SU-DHL-6 (cell line): ENCODE measurements at regions not wholly inside any gene's neighbourhood (a gene's known extent, or its start where the extent isn't known, plus 50 kb on each side); places are given as distances from the start of the nearest gene placed in this dataset.

ENCODE experiments used
- H2AFZ ChIP-seq: fragments of 200-600 bp; sonication (generic); 2 replicates; pipeline ENCODE4 v1.6.1; 2014; ENCODE audit warnings: low read depth, mild to moderate bottlenecking, moderate library complexity, mixed read lengths, antibody characterized with exemption, low read length; ENCODE audit not compliant: severe bottlenecking
- H3F3A ChIP-seq: fragments of 200-600 bp; shearing (Covaris generic); 2 replicates; pipeline ENCODE4 v1.6.0; 2016; ENCODE audit warnings: antibody characterized with exemption, mild to moderate bottlenecking; ENCODE audit not compliant: insufficient read depth
- H3K27ac ChIP-seq: fragments of 200-600 bp; sonication (generic); 2 replicates; pipeline ENCODE4 v1.5.1; 2016; ENCODE audit warnings: low read depth, mild to moderate bottlenecking, low read length, moderate library complexity, mixed read lengths
- H3K27me3 ChIP-seq: fragments of 200-600 bp; sonication (generic), shearing (Covaris generic); 2 replicates; pipeline ENCODE4 v1.6.0; 2014; ENCODE audit warnings: mild to moderate bottlenecking, low read length
- H3K36me3 ChIP-seq: fragments of 200-600 bp; sonication (generic); 2 replicates; pipeline ENCODE4 v1.6.1; 2014; ENCODE audit warnings: mild to moderate bottlenecking, low read length, mixed read lengths
- H3K4me2 ChIP-seq: fragments of 300-600, 200-600 bp; shearing (Covaris generic), sonication (generic); 2 replicates; pipeline ENCODE4 v1.6.0; 2014; ENCODE audit warnings: low read length, low read depth, mild to moderate bottlenecking; ENCODE audit not compliant: poor library complexity, severe bottlenecking
- H3K4me3 ChIP-seq: fragments of 200-600 bp; sonication (generic); 2 replicates; pipeline ENCODE4 v1.5.1; 2014; ENCODE audit warnings: antibody characterized with exemption, low read length, mild to moderate bottlenecking, mixed read lengths; ENCODE audit not compliant: insufficient read depth, poor library complexity, severe bottlenecking
- H3K79me2 ChIP-seq: fragments of 200-600 bp; sonication (generic); 2 replicates; pipeline ENCODE4 v1.6.1; 2014; ENCODE audit warnings: mild to moderate bottlenecking, low read length, moderate library complexity; ENCODE audit not compliant: insufficient read depth
- H3K9ac ChIP-seq: fragments of 200-600 bp; sonication (generic); 2 replicates; pipeline ENCODE4 v1.7.0; 2014; ENCODE audit warnings: mild to moderate bottlenecking, low read length
- H3K9me2 ChIP-seq: fragments of 200-600 bp; sonication (generic); replicated peaks from 2 replicates; pipeline ENCODE4 v1.6.1; 2014; ENCODE audit warnings: low read length; ENCODE audit not compliant: insufficient read depth
- H3K9me3 ChIP-seq: fragments of 200-600 bp; sonication (generic); 2 replicates; pipeline ENCODE4 v1.6.1; 2014; ENCODE audit warnings: low read length, mixed read lengths; ENCODE audit not compliant: insufficient read depth
- H4K20me1 ChIP-seq: fragments of 200-600 bp; sonication (generic); 2 replicates; pipeline ENCODE4 v1.6.1; 2014; ENCODE audit warnings: low read depth, mild to moderate bottlenecking, antibody characterized with exemption, low read length, moderate library complexity, mixed read lengths
- EZH2phosphoT487 ChIP-seq: fragments of 200-600 bp; sonication (generic), shearing (Covaris generic); conservative IDR thresholded peaks from 2 replicates; pipeline ENCODE4 v1.6.1; 2018; ENCODE audit warnings: mild to moderate bottlenecking, antibody characterized with exemption, low read length, moderate library complexity, mixed read lengths
- TF ChIP-seq, protein P1 (sequence below): fragments of 200-600 bp; sonication (generic); IDR thresholded peaks from one replicate; pipeline ENCODE4 v1.5.1; 2017; ENCODE audit warnings: antibody characterized with exemption, mild to moderate bottlenecking, low read length, moderate library complexity; ENCODE audit not compliant: insufficient read depth, poor library complexity, severe bottlenecking

DNA sequence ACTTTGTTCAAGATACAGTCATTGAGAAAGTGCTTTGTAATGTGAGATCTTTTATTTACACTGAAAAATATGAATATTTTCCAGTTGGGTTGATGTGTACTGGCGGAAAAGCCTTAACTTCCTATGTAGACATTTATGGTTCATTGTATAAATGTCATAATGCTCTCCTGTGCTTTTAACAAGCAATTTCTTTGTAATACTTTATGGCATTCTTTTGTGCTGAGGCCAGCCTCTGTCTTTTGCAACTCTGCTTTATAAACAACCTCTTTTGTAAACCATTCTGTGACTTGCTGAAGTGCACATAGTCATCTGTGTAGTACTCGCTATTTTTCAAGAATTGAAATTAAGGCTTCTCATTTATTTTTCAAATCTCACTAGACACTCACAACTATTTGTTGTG is 291.2 kb downstream of the CDH11 start:
- no peaks in the 10 kb centered on the region for H3K9me2 ChIP-seq
- no peaks in the 10 kb centered on the region for H3K79me2 ChIP-seq
- no peaks in the 10 kb centered on the region for H3K36me3 ChIP-seq
- no peaks in the 10 kb centered on the region for H3F3A ChIP-seq
- H3K4me3 ChIP-seq = no peak overlapping the region
- H3K9ac ChIP-seq = no peak overlapping the region
- H3K27me3 ChIP-seq = no peaks in the 10 kb centered on the region
- H3K9me3 ChIP-seq = no peaks in the 10 kb centered on the region
- H3K27ac ChIP-seq = no peak overlapping the region
- TF ChIP-seq, protein P1, sequence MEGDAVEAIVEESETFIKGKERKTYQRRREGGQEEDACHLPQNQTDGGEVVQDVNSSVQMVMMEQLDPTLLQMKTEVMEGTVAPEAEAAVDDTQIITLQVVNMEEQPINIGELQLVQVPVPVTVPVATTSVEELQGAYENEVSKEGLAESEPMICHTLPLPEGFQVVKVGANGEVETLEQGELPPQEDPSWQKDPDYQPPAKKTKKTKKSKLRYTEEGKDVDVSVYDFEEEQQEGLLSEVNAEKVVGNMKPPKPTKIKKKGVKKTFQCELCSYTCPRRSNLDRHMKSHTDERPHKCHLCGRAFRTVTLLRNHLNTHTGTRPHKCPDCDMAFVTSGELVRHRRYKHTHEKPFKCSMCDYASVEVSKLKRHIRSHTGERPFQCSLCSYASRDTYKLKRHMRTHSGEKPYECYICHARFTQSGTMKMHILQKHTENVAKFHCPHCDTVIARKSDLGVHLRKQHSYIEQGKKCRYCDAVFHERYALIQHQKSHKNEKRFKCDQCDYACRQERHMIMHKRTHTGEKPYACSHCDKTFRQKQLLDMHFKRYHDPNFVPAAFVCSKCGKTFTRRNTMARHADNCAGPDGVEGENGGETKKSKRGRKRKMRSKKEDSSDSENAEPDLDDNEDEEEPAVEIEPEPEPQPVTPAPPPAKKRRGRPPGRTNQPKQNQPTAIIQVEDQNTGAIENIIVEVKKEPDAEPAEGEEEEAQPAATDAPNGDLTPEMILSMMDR = no peak
- TF ChIP-seq EZH2phosphoT487 = no peak
- H3K4me2 ChIP-seq = no peak overlapping the region
- H4K20me1 ChIP-seq = no peaks in the 10 kb centered on the region
- no peak overlapping the region for H2AFZ ChIP-seq

- H3K9me2 ChIP-seq = no peaks in the 10 kb centered on the region
- no peaks in the 10 kb centered on the region for H3K9me3 ChIP-seq
- H3K79me2 ChIP-seq = no peaks in the 10 kb centered on the region
- no peaks in the 10 kb centered on the region for H3K36me3 ChIP-seq
- no peak overlapping the region for H3K27ac ChIP-seq
- H3F3A ChIP-seq = no peaks in the 10 kb centered on the region
- no peak overlapping the region for H3K4me3 ChIP-seq
- no peak for TF ChIP-seq EZH2phosphoT487
- TF ChIP-seq, protein P1 = no peak
- no peak overlapping the region for H3K9ac ChIP-seq
- H3K4me2 ChIP-seq = no peak overlapping the region
- H4K20me1 ChIP-seq = no peaks in the 10 kb centered on the region
- H2AFZ ChIP-seq = no peak overlapping the region
- no peaks in the 10 kb centered on the region for H3K27me3 ChIP-seq
Measured at GRCh38 chr16:64829678-64830077, 292.2 kb downstream of the CDH11 start.

DNA sequence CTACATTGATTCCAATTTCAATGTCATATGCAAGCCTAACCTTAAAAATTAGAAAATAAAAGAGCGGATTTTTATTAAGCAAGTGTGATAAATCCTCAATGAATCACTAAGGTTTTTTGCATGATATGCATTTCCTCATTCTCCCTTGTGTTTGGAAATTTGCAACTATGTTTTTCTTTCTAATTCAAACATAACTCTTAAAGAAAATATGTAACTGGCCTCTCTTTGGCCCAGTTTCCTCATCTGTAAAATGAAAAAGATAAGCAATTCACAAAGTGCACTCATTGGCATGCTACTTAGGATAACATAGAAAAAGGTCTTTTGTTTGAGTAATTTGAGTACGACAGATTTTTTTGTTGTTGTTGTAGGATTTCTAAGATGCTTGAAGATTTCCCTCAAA is 295.5 kb downstream of the CDH11 start:
- Histone ChIP-seq H3F3A (no peaks in the 10 kb centered on the region), H3K4me3 (no peak overlapping the region), H3K9me3 (no peaks in the 10 kb centered on the region), H3K9ac (no peak overlapping the region), H3K36me3 (no peaks in the 10 kb centered on the region), H3K27ac (no peak overlapping the region), H4K20me1 (no peaks in the 10 kb centered on the region), H3K4me2 (no peak overlapping the region), H2AFZ (no peak overlapping the region), H3K27me3 (no peaks in the 10 kb centered on the region), H3K9me2 (no peaks in the 10 kb centered on the region), H3K79me2 (no peaks in the 10 kb centered on the region)
- TF ChIP-seq, protein P1 = no peak
- TF ChIP-seq EZH2phosphoT487 = no peak
